ENCODE measurements at regions not wholly inside any gene's neighbourhood (a gene's known extent, or its start where the extent isn't known, plus 50 kb on each side); places are given as distances from the start of the nearest gene placed in this dataset.

DNA sequence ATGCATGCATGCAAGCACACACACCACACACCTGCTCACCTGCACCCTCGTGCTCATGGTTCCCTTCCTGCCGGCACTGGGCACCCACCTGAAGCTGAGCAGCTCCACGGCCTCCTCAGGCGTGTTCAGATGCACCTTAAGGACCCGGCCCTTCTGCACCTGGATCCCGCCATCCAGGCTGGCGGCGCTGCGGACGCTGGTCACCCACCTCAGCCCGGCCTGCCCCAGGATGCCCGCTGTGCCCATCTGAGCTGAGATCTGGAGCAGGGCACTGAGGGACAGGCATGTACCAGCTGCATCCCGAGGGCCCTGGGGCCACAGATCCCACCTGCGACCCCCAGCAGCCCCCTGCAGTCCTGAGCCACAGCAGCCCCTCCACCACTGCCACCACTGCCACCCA, 110.0 kb downstream of the LITAF start:
- no peak for DNase-seq

DNA sequence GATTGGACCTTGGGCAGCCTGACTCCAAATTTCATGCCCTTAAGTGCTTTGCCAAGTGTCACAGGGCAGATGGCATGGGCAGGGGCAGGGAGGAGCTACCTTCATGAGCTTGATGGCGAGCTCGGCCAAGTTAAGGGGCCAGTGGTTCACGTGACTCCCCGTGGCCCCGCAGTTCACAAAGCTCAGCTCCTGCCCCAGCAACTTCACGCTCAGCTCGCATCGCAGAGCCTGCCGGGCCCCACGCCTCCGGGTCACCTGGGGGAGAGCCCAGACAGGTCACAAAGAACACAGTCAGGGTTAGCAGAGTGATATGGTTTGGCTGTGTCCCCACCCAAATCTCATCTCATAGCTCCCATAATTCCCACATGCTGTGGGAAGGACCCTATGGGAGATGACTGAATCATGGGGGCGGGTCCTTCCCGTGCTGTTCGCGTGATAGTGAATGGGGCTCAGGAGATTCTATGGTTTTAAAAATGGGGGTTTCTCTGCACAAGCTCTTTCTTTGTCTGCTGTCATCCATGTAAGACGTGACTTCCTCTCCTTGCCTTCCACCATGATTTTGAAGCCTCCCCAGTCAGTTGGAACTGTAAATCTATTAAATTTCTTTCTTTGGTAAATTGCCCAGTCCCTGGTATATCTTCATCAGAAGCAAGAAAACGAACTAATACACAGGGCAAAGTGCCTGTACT, 108.1 kb downstream of the LITAF start:
- no peak for DNase-seq

DNA sequence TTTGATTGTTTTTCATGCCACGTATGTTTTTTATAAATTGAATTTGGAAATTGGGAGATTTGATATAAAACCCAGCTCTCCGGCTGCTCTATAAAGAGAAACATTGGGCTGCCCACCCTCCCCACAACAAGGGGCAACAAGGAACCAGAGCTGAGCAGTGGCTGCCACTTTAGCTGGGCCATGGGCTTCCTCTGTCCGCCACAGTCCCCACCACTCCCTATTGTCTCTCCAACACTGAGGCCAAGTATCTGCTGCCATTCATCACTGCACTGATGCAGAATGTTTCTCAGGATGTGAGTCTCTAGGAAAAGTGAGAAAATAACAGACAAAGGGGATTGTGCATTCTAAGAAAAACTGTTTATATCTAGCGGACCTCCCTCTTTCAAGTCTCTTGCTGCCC, 106.8 kb downstream of the LITAF start:
- no peak for DNase-seq

DNA sequence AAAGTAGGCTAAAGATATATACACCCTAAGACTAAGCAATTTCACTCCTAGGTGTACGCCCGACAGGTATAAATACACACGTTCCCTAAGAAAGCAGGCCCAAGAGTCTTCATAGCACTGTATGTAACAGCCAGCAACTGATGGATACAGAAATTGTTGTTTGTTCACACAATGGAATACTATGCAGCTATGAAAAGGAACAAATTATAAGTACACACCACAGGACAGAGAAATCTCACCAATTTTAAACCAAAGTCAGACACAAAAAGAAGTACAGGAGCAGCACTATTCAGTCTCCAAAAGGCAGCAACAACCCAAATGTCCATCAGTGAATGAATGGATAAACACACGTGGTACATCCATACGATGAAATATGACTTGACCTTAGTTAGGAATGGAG, 106.1 kb downstream of the LITAF start:
- DNase-seq = no peak

DNA sequence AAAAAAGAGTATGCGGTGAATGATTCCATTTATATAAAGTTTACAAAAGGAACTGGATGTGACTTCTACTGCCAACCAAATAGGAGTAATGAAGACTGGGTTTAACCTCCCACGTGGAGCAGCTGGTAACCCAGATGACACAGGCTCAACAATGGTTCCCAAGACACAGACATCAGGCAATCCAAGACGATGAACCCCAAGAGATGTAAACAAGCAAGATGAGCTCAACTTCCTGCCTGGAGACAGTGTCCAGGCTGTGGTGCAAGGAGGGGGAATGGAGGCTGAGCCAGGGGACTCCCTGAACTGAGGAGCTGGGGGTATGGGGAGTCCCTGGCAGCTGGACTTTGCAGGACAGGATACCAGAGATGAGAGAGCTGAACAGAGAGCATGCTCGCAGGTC, 104.7 kb downstream of the LITAF start:
- no peak for DNase-seq

DNA sequence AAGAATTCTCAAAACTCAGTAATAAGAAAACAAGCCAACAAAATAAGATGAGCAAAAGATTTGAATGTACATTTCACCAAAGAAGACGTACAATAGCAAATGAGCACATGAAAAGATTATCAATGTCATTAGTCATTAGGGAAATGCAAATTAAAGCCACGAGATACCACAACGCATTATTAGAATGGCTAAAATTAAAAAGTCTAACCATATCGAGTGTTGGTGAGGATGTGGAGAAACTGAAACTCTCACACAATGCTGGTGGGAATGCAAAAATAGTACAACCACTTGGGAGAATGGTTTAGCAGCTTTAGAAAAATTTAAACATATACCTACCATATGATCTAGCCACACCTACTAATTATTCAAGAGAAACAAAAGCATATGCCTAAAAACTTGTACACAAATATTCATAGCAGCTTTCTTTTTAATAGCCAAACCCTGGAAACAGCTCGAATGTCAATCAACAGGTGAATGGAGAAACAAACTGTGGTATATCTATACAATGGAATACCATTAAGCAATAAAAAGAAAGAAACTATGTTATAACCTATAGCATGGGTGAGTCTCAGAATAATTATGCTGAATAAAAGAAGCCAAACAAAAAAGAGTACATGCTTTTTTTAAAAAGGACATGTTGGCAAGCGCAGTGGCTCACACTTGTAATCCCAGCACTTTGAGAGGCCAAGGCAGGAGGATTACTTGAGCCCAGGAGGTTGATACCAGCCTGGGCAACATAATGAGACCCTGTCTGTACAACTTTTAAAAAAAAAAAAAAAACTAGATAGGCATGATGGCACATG, 103.6 kb downstream of the LITAF start:
- DNase-seq = no peak

DNA sequence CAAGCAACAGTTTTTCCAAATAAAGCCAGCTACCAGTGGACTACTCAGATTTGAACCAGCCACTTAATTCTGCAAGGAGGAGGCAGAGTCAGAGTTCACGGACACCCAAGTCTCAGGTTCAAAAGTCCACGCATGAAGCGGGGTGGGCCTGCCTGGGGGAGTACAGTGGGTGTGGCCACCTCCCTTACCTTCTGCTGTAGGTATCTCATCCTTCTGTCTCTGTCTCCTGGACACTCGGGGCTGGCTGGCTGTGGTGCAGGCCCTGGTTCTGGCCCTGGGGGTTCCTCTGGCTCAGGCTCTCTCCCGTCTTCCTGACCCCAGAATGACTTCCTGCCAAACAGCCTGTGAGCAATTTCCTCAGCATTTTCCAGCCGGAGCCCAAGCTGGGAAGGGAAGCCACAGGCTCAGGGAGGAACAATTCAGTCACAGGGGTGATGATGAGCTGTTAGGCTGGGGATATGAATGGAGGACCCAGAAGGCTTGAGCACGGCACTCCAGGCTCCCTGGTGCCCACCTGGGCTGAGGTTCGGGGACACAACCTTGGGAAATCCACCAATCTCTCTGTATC, 101.9 kb downstream of the LITAF start:
- no peak for DNase-seq

DNA sequence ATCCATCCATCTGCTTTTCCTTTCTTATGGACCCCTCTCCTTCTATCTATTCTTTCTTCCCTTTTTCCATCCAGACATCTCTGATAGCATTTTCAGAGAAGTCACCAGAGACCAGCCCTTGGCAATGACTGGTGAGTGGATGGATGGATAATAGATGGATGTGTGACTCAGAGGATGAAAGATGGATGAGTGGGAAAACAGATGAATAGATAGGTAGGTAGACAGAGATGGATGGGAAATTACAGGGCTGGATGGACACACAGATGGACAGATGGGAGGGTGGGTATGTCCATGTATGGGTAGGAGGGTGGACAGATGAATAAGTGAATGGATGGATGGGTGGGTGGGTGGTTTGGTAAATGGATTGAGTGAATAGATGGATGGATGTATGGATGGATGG, 101.0 kb downstream of the LITAF start:
- no peak for DNase-seq

DNA sequence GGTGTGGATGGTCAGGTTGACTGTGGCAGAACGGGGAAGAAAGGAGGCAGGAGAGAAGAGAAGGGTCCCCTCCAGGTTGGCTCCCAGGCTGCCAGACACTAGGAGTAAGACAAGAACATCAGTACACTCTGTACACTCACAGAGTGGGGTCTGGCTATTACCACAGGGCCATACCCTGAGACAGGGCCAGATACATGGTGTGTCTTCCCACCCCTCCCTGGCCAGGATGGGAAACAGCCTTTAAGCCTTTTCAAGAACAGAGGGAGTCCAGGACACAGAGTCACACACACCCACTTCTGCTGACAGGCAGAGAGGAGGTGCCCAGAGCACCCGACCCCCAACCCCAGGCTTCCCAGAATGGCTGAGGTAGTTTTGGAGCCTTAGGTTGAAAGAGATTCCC, 99.4 kb downstream of the LITAF start:
- DNase-seq = no peak

DNA sequence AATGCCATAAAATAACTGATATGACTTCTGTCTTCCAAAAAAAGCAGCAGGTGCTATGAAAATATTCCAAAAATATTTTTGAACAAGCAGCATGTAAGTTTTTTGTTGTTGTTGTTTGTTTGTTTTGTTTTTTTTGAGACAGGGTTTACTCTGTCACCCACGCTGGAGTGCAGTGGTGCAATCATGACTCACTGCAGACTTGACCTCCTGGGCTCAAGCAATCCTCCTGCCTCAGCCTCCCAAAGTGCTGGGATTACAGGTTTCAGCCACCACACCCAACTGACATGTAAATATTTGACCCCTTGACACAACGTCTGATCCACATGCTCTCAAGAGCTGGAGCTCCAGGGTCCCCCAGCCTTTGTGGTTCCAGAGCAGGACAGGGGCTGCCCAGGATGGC, 98.4 kb downstream of the LITAF start:
- DNase-seq = no peak

DNA sequence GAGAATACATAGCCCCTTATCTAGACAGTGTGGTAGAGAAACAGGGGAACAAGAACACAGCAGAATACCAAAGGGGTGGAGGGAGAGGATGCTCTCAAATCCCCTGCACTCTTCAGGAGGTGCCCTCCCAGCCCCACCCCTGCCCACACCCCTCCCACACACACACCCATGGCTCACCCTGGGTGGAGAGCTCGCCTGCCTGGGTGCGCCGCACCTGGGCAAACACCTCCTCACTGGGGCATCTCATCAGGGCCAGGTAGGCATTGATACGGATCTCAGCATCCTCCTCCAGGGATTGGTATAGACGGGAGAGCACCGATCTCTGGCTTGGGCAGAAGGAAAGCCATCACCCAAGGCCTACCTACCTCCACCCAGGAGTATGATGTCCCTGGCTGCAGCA, 95.2 kb downstream of the LITAF start:
- no peak for DNase-seq

DNA sequence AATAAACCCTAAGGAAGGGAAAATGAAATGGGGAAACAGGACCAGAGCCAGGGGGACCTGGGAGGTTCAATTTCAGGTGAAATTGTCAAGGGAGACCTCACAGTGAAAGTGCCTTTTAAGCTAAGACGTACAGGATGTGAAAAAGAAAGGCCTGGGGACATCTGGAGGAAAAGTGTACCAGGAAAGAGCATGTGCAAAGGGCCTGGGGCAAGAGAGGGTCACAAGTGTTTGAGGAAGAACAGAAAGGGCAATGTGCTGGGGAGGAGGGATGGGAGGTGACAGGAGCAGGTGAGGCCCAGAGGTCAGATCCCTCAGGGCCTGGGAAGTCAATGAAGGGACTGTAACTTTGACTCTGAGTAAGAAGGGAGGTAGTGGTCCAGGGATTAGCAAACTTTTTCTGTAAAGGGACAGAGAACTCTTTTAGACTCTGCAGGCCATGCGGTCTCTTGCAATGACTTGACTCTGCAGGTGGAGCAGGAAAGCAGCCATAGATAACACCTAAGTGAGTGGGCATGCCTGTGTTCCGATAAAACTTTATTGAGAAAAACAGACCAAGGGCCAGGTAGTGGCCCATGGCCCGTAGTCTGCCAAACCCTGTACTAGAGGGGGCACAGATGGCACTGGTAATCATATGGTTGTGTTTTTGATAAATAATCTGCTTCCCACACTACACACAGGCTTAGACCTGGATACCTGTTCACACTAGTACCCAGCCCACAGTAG, 93.8 kb downstream of the LITAF start:
- DNase-seq = no peak

DNA sequence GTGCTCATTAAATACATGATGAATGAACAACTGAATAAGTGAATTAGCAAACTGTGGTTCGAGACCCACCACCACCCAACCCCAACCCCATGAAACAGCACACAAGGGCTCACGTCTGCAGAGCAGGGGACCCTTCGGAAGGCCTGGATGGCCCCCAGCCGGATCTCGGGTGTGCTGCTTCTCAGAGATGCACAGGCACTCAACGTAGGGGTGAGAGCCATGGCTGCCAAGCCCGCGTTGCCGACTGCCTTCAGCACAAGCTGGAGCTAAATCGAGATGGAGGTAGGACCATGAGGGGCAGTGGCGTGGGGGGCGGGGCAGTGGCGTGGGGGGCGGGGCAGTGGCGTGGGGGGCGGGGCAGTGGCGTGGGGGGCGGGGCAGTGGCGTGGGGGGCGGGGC, 93.2 kb downstream of the LITAF start:
- no peak for DNase-seq

DNA sequence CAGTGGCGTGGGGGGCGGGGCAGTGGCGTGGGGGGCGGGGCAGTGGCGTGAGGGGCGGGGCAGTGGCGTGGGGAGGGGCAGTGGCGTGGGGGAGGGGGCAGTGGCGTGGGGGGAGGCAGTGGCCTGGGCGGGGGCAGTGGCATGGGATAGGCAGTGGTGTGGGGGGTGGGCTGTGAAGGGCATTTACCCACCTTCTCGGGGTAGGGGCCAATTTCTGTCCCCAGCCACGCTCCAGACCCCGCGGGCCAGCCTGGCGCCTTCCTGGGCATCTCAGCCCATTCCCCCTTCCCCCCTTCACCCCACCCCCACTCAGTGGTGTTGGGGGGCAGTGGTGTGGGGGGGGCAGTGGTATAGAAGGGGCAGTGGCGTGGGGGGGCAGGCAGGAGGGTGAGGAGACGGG, 92.7 kb downstream of the LITAF start:
- no peak for DNase-seq

DNA sequence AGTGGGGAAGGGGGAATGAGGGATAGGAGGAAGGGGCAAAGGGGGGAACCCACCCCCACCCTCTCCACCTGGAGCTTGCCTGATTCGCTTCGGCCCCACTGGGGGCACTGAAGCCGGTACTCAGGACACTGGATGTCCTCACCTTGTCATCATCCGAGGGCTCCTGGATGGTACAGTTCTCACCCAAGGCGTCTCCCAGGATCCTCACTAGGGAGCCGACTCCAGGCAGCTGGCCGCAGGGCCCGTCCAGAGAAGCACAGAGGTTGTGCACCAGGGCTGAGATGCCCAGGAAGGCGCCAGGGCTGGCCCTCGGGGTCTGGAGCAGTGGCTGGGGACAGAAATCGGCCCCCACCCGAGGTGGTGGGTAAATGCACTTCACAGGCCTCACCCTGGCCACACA, 92.3 kb downstream of the LITAF start:
- DNase-seq = no peak

DNA sequence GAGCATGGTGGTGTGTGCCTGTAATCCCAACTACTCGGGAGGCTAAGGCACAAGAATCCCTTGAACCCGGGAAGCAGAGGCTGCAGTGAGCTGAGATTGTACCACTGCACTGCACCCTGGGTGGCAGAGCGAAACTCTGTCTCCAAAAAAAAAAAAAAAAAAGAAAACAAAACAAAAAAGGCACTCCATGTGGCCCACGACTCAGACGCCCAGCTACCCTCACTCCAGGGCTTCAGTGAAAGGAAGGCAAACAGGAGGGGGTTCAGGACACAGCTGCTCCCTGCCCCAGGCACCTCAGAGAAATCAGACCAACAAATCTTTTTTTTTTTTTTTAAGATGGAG, 91.7 kb downstream of the LITAF start:
- no peak for DNase-seq

Measured in activated CD4-positive, alpha-beta T cell treated with anti-CD3 and anti-CD28 coated beads, Interleukin-2, amount 50 U/mL, for 48 hours (primary cell).